ENCODE measurements at regions not wholly inside any gene's neighbourhood (a gene's known extent, or its start where the extent isn't known, plus 50 kb on each side); places are given as distances from the start of the nearest gene placed in this dataset.

- Histone ChIP-seq H3K27me3 (ENCODE audit: control insufficient read depth, insufficient read depth, low read length) (no peaks in the 10 kb centered on the region), H3K9me3 (ENCODE audit: control insufficient read depth, low read length) (no peaks in the 10 kb centered on the region), H3K9ac (ENCODE audit: low read length) (no peak overlapping the region), H3K36me3 (ENCODE audit: control insufficient read depth, insufficient read depth, low read length) (no peaks in the 10 kb centered on the region), H3K4me3 (ENCODE audit: low read length) (no peak overlapping the region), H3K4me1 (ENCODE audit: control insufficient read depth, insufficient read depth, low read length) (no peaks in the 10 kb centered on the region)
Observed at GRCh38 chr7:69256634-69257081, 341.6 kb upstream of the AUTS2 start.

- Histone ChIP-seq H3K9me3 (ENCODE audit: control insufficient read depth, low read length) (no peaks in the 10 kb centered on the region), H3K4me3 (ENCODE audit: low read length) (no peak overlapping the region), H3K36me3 (ENCODE audit: control insufficient read depth, insufficient read depth, low read length) (no peaks in the 10 kb centered on the region), H3K4me1 (ENCODE audit: control insufficient read depth, insufficient read depth, low read length) (no peaks in the 10 kb centered on the region), H3K27me3 (ENCODE audit: control insufficient read depth, insufficient read depth, low read length) (no peaks in the 10 kb centered on the region), H3K9ac (ENCODE audit: low read length) (no peak overlapping the region)
Observed at GRCh38 chr7:69257592-69257991, 340.7 kb upstream of the AUTS2 start.

GRCh38 chr7:69259445-69259844, 338.8 kb upstream of the AUTS2 start:
- Histone ChIP-seq H3K9ac (ENCODE audit: low read length) (no peak overlapping the region), H3K36me3 (ENCODE audit: control insufficient read depth, insufficient read depth, low read length) (no peaks in the 10 kb centered on the region), H3K9me3 (ENCODE audit: control insufficient read depth, low read length) (no peaks in the 10 kb centered on the region), H3K4me3 (ENCODE audit: low read length) (no peak overlapping the region), H3K4me1 (ENCODE audit: control insufficient read depth, insufficient read depth, low read length) (no peaks in the 10 kb centered on the region), H3K27me3 (ENCODE audit: control insufficient read depth, insufficient read depth, low read length) (no peaks in the 10 kb centered on the region)

GRCh38 chr7:69260023-69260422, 338.3 kb upstream of the AUTS2 start:
- no peak overlapping the region for H3K4me3 ChIP-seq (ENCODE audit: low read length)
- H3K9ac ChIP-seq (ENCODE audit: low read length) = no peak overlapping the region
- H3K9me3 ChIP-seq (ENCODE audit: control insufficient read depth, low read length) = no peaks in the 10 kb centered on the region
- no peaks in the 10 kb centered on the region for H3K4me1 ChIP-seq (ENCODE audit: control insufficient read depth, insufficient read depth, low read length)
- no peaks in the 10 kb centered on the region for H3K27me3 ChIP-seq (ENCODE audit: control insufficient read depth, insufficient read depth, low read length)
- no peaks in the 10 kb centered on the region for H3K36me3 ChIP-seq (ENCODE audit: control insufficient read depth, insufficient read depth, low read length)

- H3K9me3 ChIP-seq (ENCODE audit: control insufficient read depth, low read length) = no peaks in the 10 kb centered on the region
- no peak overlapping the region for H3K4me3 ChIP-seq (ENCODE audit: low read length)
- no peak overlapping the region for H3K9ac ChIP-seq (ENCODE audit: low read length)
- H3K4me1 ChIP-seq (ENCODE audit: control insufficient read depth, insufficient read depth, low read length) = no peaks in the 10 kb centered on the region
- H3K27me3 ChIP-seq (ENCODE audit: control insufficient read depth, insufficient read depth, low read length) = no peaks in the 10 kb centered on the region
- H3K36me3 ChIP-seq (ENCODE audit: control insufficient read depth, insufficient read depth, low read length) = no peaks in the 10 kb centered on the region
Observed at GRCh38 chr7:69263550-69263949, 334.7 kb upstream of the AUTS2 start.

- no peaks in the 10 kb centered on the region for H3K9me3 ChIP-seq (ENCODE audit: control insufficient read depth, low read length)
- no peak overlapping the region for H3K4me3 ChIP-seq (ENCODE audit: low read length)
- H3K9ac ChIP-seq (ENCODE audit: low read length) = no peak overlapping the region
- no peaks in the 10 kb centered on the region for H3K36me3 ChIP-seq (ENCODE audit: control insufficient read depth, insufficient read depth, low read length)
- no peaks in the 10 kb centered on the region for H3K27me3 ChIP-seq (ENCODE audit: control insufficient read depth, insufficient read depth, low read length)
- H3K4me1 ChIP-seq (ENCODE audit: control insufficient read depth, insufficient read depth, low read length) = no peaks in the 10 kb centered on the region
Observed at GRCh38 chr7:69269806-69270205, 328.5 kb upstream of the AUTS2 start.

- Histone ChIP-seq H3K9me3 (ENCODE audit: control insufficient read depth, low read length) (no peaks in the 10 kb centered on the region), H3K27me3 (ENCODE audit: control insufficient read depth, insufficient read depth, low read length) (no peaks in the 10 kb centered on the region), H3K4me1 (ENCODE audit: control insufficient read depth, insufficient read depth, low read length) (no peaks in the 10 kb centered on the region), H3K36me3 (ENCODE audit: control insufficient read depth, insufficient read depth, low read length) (no peaks in the 10 kb centered on the region), H3K9ac (ENCODE audit: low read length) (no peak overlapping the region), H3K4me3 (ENCODE audit: low read length) (no peak overlapping the region)
Observed at GRCh38 chr7:69272101-69272500, 326.2 kb upstream of the AUTS2 start.

GRCh38 chr7:69276011-69276729, 322.1 kb upstream of the AUTS2 start:
- Histone ChIP-seq H3K27me3 (ENCODE audit: control insufficient read depth, insufficient read depth, low read length) (no peaks in the 10 kb centered on the region), H3K9ac (ENCODE audit: low read length) (no peak overlapping the region), H3K4me1 (ENCODE audit: control insufficient read depth, insufficient read depth, low read length) (no peaks in the 10 kb centered on the region), H3K9me3 (ENCODE audit: control insufficient read depth, low read length) (no peaks in the 10 kb centered on the region), H3K4me3 (ENCODE audit: low read length) (no peak overlapping the region), H3K36me3 (ENCODE audit: control insufficient read depth, insufficient read depth, low read length) (no peaks in the 10 kb centered on the region)

- Histone ChIP-seq H3K36me3 (ENCODE audit: control insufficient read depth, insufficient read depth, low read length) (no peaks in the 10 kb centered on the region), H3K4me1 (ENCODE audit: control insufficient read depth, insufficient read depth, low read length) (no peaks in the 10 kb centered on the region), H3K9ac (ENCODE audit: low read length) (no peak overlapping the region), H3K9me3 (ENCODE audit: control insufficient read depth, low read length) (no peaks in the 10 kb centered on the region), H3K27me3 (ENCODE audit: control insufficient read depth, insufficient read depth, low read length) (no peaks in the 10 kb centered on the region), H3K4me3 (ENCODE audit: low read length) (no peak overlapping the region)
Observed at GRCh38 chr7:69277366-69277765, 320.9 kb upstream of the AUTS2 start.

- Histone ChIP-seq H3K9ac (ENCODE audit: low read length) (no peak overlapping the region), H3K9me3 (ENCODE audit: control insufficient read depth, low read length) (no peaks in the 10 kb centered on the region), H3K4me1 (ENCODE audit: control insufficient read depth, insufficient read depth, low read length) (no peaks in the 10 kb centered on the region), H3K36me3 (ENCODE audit: control insufficient read depth, insufficient read depth, low read length) (no peaks in the 10 kb centered on the region), H3K4me3 (ENCODE audit: low read length) (no peak overlapping the region), H3K27me3 (ENCODE audit: control insufficient read depth, insufficient read depth, low read length) (no peaks in the 10 kb centered on the region)
Observed at GRCh38 chr7:69282946-69283345, 315.3 kb upstream of the AUTS2 start.

- H3K4me1 ChIP-seq (ENCODE audit: control insufficient read depth, insufficient read depth, low read length) = no peaks in the 10 kb centered on the region
- H3K4me3 ChIP-seq (ENCODE audit: low read length) = no peak overlapping the region
- no peaks in the 10 kb centered on the region for H3K27me3 ChIP-seq (ENCODE audit: control insufficient read depth, insufficient read depth, low read length)
- H3K9me3 ChIP-seq (ENCODE audit: control insufficient read depth, low read length) = no peaks in the 10 kb centered on the region
- no peak overlapping the region for H3K9ac ChIP-seq (ENCODE audit: low read length)
- no peaks in the 10 kb centered on the region for H3K36me3 ChIP-seq (ENCODE audit: control insufficient read depth, insufficient read depth, low read length)
Observed at GRCh38 chr7:69283421-69283820, 314.9 kb upstream of the AUTS2 start.

GRCh38 chr7:69285854-69286253, 312.4 kb upstream of the AUTS2 start:
- no peak overlapping the region for H3K4me3 ChIP-seq (ENCODE audit: low read length)
- H3K4me1 ChIP-seq (ENCODE audit: control insufficient read depth, insufficient read depth, low read length) = no peaks in the 10 kb centered on the region
- no peaks in the 10 kb centered on the region for H3K36me3 ChIP-seq (ENCODE audit: control insufficient read depth, insufficient read depth, low read length)
- H3K9me3 ChIP-seq (ENCODE audit: control insufficient read depth, low read length) = no peaks in the 10 kb centered on the region
- H3K27me3 ChIP-seq (ENCODE audit: control insufficient read depth, insufficient read depth, low read length) = no peaks in the 10 kb centered on the region
- no peak overlapping the region for H3K9ac ChIP-seq (ENCODE audit: low read length)

GRCh38 chr7:69295977-69296376, 302.3 kb upstream of the AUTS2 start:
- Histone ChIP-seq H3K4me1 (ENCODE audit: control insufficient read depth, insufficient read depth, low read length) (no peaks in the 10 kb centered on the region), H3K36me3 (ENCODE audit: control insufficient read depth, insufficient read depth, low read length) (no peaks in the 10 kb centered on the region), H3K9me3 (ENCODE audit: control insufficient read depth, low read length) (no peaks in the 10 kb centered on the region), H3K27me3 (ENCODE audit: control insufficient read depth, insufficient read depth, low read length) (no peaks in the 10 kb centered on the region), H3K4me3 (ENCODE audit: low read length) (no peak overlapping the region), H3K9ac (ENCODE audit: low read length) (no peak overlapping the region)
